ENCODE measurements at regions not wholly inside any gene's neighbourhood (a gene's known extent, or its start where the extent isn't known, plus 50 kb on each side); places are given as distances from the start of the nearest gene placed in this dataset.

- DNase-seq (ENCODE audit: low read depth): no peak
- no peaks in the 10 kb centered on the region for H3K36me3 ChIP-seq (ENCODE audit: control insufficient read depth, insufficient read depth, low read length)
- H3K27me3 ChIP-seq (ENCODE audit: control insufficient read depth, insufficient read depth, low read length): no peaks in the 10 kb centered on the region
- H3K4me3 ChIP-seq (ENCODE audit: low read depth, low read length): no peak overlapping the region
- TF ChIP-seq, protein P1, sequence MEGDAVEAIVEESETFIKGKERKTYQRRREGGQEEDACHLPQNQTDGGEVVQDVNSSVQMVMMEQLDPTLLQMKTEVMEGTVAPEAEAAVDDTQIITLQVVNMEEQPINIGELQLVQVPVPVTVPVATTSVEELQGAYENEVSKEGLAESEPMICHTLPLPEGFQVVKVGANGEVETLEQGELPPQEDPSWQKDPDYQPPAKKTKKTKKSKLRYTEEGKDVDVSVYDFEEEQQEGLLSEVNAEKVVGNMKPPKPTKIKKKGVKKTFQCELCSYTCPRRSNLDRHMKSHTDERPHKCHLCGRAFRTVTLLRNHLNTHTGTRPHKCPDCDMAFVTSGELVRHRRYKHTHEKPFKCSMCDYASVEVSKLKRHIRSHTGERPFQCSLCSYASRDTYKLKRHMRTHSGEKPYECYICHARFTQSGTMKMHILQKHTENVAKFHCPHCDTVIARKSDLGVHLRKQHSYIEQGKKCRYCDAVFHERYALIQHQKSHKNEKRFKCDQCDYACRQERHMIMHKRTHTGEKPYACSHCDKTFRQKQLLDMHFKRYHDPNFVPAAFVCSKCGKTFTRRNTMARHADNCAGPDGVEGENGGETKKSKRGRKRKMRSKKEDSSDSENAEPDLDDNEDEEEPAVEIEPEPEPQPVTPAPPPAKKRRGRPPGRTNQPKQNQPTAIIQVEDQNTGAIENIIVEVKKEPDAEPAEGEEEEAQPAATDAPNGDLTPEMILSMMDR (IDR thresholded peaks at IDR 0.05; ENCODE audit: insufficient read depth, low read length, poor library complexity, severe bottlenecking): no peak
Observed at GRCh38 chr15:36239509-36239908, 339.9 kb upstream of the CDIN1 start.

- no peaks in the 10 kb centered on the region for H3K36me3 ChIP-seq (ENCODE audit: control insufficient read depth, insufficient read depth, low read length)
- no peaks in the 10 kb centered on the region for H3K27me3 ChIP-seq (ENCODE audit: control insufficient read depth, insufficient read depth, low read length)
- H3K4me3 ChIP-seq (ENCODE audit: low read depth, low read length): no peak overlapping the region
- TF ChIP-seq, protein P1 (IDR thresholded peaks at IDR 0.05; ENCODE audit: insufficient read depth, low read length, poor library complexity, severe bottlenecking): no peak
- DNase-seq (ENCODE audit: low read depth): no peak
Observed at GRCh38 chr15:36251450-36251849, 328.0 kb upstream of the CDIN1 start.

DNA sequence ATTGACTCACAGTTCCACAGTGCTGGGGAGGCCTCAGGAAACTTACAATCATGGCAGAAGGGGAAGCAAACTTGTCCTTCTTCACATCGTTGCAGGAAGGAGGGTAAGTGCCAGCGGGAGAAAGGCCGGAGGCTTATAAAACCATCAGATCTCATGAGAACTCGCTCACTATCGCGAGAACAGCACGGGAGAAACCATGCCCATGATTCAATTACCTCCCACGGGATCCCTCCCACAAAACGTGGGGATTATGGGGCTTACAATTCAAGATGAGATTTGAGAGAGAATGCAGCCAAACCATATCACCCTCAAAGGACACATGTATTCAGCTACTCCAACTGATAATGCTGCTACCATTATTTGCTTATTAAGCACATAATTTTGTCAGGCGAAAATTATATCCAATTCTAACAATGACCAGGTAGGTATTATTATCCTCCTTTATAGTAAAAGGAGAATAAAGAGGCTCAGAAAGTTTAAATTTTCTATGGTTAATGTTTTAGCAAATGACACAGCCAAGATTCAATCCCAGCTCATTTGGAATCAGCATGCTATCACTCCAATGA, 327.2 kb upstream of the CDIN1 start:
- Histone ChIP-seq H3K36me3 (ENCODE audit: control insufficient read depth, insufficient read depth, low read length) (no peaks in the 10 kb centered on the region), H3K27me3 (ENCODE audit: control insufficient read depth, insufficient read depth, low read length) (no peaks in the 10 kb centered on the region), H3K4me3 (ENCODE audit: low read depth, low read length) (no peak overlapping the region)
- DNase-seq (ENCODE audit: low read depth): no peak
- TF ChIP-seq, protein P1 (IDR thresholded peaks at IDR 0.05; ENCODE audit: insufficient read depth, low read length, poor library complexity, severe bottlenecking): no peak

- Histone ChIP-seq H3K27me3 (ENCODE audit: control insufficient read depth, insufficient read depth, low read length) (no peaks in the 10 kb centered on the region), H3K36me3 (ENCODE audit: control insufficient read depth, insufficient read depth, low read length) (no peaks in the 10 kb centered on the region), H3K4me3 (ENCODE audit: low read depth, low read length) (no peak overlapping the region)
- TF ChIP-seq, protein P1 (IDR thresholded peaks at IDR 0.05; ENCODE audit: insufficient read depth, low read length, poor library complexity, severe bottlenecking): no peak
- no peak for DNase-seq (ENCODE audit: low read depth)
Observed at GRCh38 chr15:36254426-36254825, 325.0 kb upstream of the CDIN1 start.

- TF ChIP-seq, protein P1 (IDR thresholded peaks at IDR 0.05; ENCODE audit: insufficient read depth, low read length, poor library complexity, severe bottlenecking): no peak
Observed at GRCh38 chr15:36256404-36256807, 323.0 kb upstream of the CDIN1 start.

DNA sequence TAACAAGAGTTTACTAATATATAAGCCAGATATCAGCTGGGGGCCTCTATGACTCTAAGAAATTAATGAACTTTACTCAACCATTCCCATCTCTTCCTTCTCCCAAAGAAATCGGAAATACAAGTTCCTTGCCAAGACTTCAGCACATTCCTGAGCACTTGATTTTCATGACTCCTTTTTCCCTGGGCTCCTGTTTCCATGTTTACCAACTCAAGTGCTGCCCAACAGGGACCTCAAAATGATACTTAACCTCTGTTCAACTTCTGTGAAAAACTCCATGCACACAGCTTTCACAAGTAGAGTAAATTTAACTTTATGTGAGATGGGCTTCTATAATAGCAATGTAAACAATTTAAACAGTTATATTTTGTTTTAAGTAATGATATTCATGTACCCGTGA, 315.8 kb upstream of the CDIN1 start:
- H3K36me3 ChIP-seq (ENCODE audit: control insufficient read depth, insufficient read depth, low read length): no peaks in the 10 kb centered on the region
- TF ChIP-seq, protein P1 (IDR thresholded peaks at IDR 0.05; ENCODE audit: insufficient read depth, low read length, poor library complexity, severe bottlenecking): no peak
- no peak overlapping the region for H3K4me3 ChIP-seq (ENCODE audit: low read depth, low read length)
- no peaks in the 10 kb centered on the region for H3K27me3 ChIP-seq (ENCODE audit: control insufficient read depth, insufficient read depth, low read length)
- DNase-seq (ENCODE audit: low read depth): no peak

More at GRCh38 chr15:36256404-36256807, 323.0 kb upstream of the CDIN1 start:
- no peaks in the 10 kb centered on the region for H3K27me3 ChIP-seq (ENCODE audit: control insufficient read depth, insufficient read depth, low read length)
- H3K36me3 ChIP-seq (ENCODE audit: control insufficient read depth, insufficient read depth, low read length): no peaks in the 10 kb centered on the region
- no peak for DNase-seq (ENCODE audit: low read depth)
- H3K4me3 ChIP-seq (ENCODE audit: low read depth, low read length): no peak overlapping the region
